RWPE1 (cell line): ENCODE measurements at regions not wholly inside any gene's neighbourhood (a gene's known extent, or its start where the extent isn't known, plus 50 kb on each side); places are given as distances from the start of the nearest gene placed in this dataset.

ENCODE experiments used
- CTCF ChIA-PET: fragments of 350-600 bp; sonication (Branson Sonifier 250); formaldehyde crosslinking; extraction: SDS; loops from one replicate; lab custom pipeline; 2021; lab: Yijun Ruan, JAX
- POLR2A ChIA-PET: fragments of 400-600 bp; formaldehyde crosslinking; extraction: SDS; loops from one replicate; lab custom pipeline; 2020; ENCODE audit warnings: antibody characterized with exemption; ENCODE audit not compliant: low non-redundant PET; lab: Yijun Ruan, JAX
- DNase-seq: peaks from one replicate; pipeline ENCODE4 v3.0.0; 2012; ENCODE audit warnings: low spot score
- H3K27ac ChIP-seq: fragments of 450-650 bp; 2 replicates; pipeline ENCODE4 v1.5.1; 2017
- CTCF ChIP-seq: fragments of 450-650 bp; conservative IDR thresholded peaks from 2 replicates; pipeline ENCODE4 v1.5.1; 2017; ENCODE audit warnings: low read depth, mild to moderate bottlenecking

DNA sequence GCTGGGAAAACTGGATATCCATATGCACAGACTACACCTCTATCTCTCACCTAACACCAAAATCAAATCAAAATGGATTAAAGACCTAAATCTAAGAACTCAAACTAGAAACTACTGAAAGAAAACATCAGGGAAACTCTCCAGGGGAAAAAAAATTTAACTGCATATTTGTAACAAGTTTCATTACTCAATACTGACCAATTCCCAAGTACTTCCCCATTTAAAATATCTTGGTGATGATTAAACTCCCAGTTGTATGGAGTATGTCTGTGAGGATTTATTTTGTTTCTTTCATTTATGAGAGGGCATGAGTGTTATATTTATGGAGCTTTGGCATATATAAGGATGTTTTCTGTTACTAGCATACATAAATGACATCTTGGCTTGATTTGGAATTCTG is 112.3 kb upstream of the IL15 start:
- DNase-seq: no peak
- no peak overlapping the region for H3K27ac ChIP-seq
- TF ChIP-seq CTCF: no peak
- ChIA-PET POLR2A (interaction anchor here (0.6 kb wide), 1 partner anchor 74 kb away, joined by 3 read pairs; no protein-coding TSS in a partner anchor), CTCF (interaction anchor here (0.7 kb wide), 1 partner anchor 78 kb away, joined by 3 read pairs; no protein-coding TSS in a partner anchor)

GRCh38 chr4:141524841-141525240 is 111.5 kb upstream of the IL15 start:
- DNase-seq: no peak
- ChIA-PET POLR2A (no interaction called here), CTCF (interaction anchor here (0.7 kb wide), 1 partner anchor 79 kb away, joined by 3 read pairs; no protein-coding TSS in a partner anchor)
- TF ChIP-seq CTCF: no peak
- H3K27ac ChIP-seq: no peak overlapping the region

GRCh38 chr4:141530627-141531026 is 105.8 kb upstream of the IL15 start:
- ChIA-PET CTCF (no interaction called here), POLR2A (no interaction called here)
- TF ChIP-seq CTCF: no peak
- H3K27ac ChIP-seq: no peak overlapping the region
- DNase-seq: no peak

- no peak overlapping the region for H3K27ac ChIP-seq
- ChIA-PET CTCF (no interaction called here), POLR2A (no interaction called here)
- TF ChIP-seq CTCF: no peak
- DNase-seq: no peak
These were observed 101.4 kb upstream of the IL15 start for GRCh38 chr4:141534985-141535384.

- ChIA-PET POLR2A (no interaction called here), CTCF (no interaction called here)
- DNase-seq: no peak
- no peak for TF ChIP-seq CTCF
- no peak overlapping the region for H3K27ac ChIP-seq
These were observed 98.4 kb upstream of the IL15 start for GRCh38 chr4:141538001-141538400.

GRCh38 chr4:141540643-141541042 is 95.7 kb upstream of the IL15 start:
- no peak overlapping the region for H3K27ac ChIP-seq
- ChIA-PET CTCF (no interaction called here), POLR2A (no interaction called here)
- no peak for TF ChIP-seq CTCF
- DNase-seq: no peak
